Activated CD8-positive, alpha-beta T cell treated with anti-CD3 and anti-CD28 coated beads for 36 hours (primary cell): ENCODE measurements at regions not wholly inside any gene's neighbourhood (a gene's known extent, or its start where the extent isn't known, plus 50 kb on each side); places are given as distances from the start of the nearest gene placed in this dataset.

Source experiments
- ATAC-seq: fragments of 200-7000 bp; cut with Tn5 transposase; one replicate; pipeline ENCODE4 v1.10.0; 2021; ENCODE audit warnings: mild to moderate bottlenecking, moderate library complexity
- CTCF ChIA-PET: fragments of 350-600 bp; sonication (Branson Sonifier 250); formaldehyde crosslinking; loops from one replicate; lab custom pipeline; 2021; ENCODE audit warnings: antibody characterized with exemption; lab: Charles Lee
- POLR2A ChIA-PET: fragments of 350-600 bp; sonication (Branson Sonifier 250); formaldehyde crosslinking; loops from one replicate; lab custom pipeline; 2021; ENCODE audit warnings: antibody characterized with exemption; lab: Charles Lee
- DNase-seq: peaks from one replicate; pipeline ENCODE4 v3.0.0-alpha.2; 2020
- H3K27ac Mint-ChIP-seq: one replicate; pipeline ENCODE4 v1.8.0; 2021; ENCODE audit warnings: mild to moderate bottlenecking, mixed read lengths
- H3K27me3 Mint-ChIP-seq: one replicate; pipeline ENCODE4 v1.8.0; 2021; ENCODE audit warnings: mixed read lengths
- H3K36me3 Mint-ChIP-seq: one replicate; pipeline ENCODE4 v1.8.0; 2021; ENCODE audit warnings: low read depth, mixed read lengths
- H3K4me1 Mint-ChIP-seq: one replicate; pipeline ENCODE4 v1.8.0; 2021; ENCODE audit warnings: low read depth, mixed read lengths
- H3K4me3 Mint-ChIP-seq: one replicate; pipeline ENCODE4 v1.8.0; 2021; ENCODE audit warnings: mild to moderate bottlenecking, moderate library complexity, mixed read lengths
- H3K9me3 Mint-ChIP-seq: one replicate; pipeline ENCODE4 v1.8.0; 2021; ENCODE audit warnings: mixed read lengths
- CTCF ChIP-seq: fragments of 200-600 bp; IDR thresholded peaks from one replicate; pipeline ENCODE4 v1.8.0; 2022; ENCODE audit warnings: antibody characterized with exemption, mild to moderate bottlenecking
- intact Hi-C: fragments of 100-400 bp; cut with micrococcal nuclease; formaldehyde crosslinking; loops from one replicate; pipeline ENCODE4 v1.10.0; 2022

- H3K27ac Mint-ChIP-seq = no peak overlapping the region
- CTCF ChIA-PET = interaction anchor here (0.7 kb wide), 1 partner anchor 18 kb away, joined by 3 read pairs; no protein-coding TSS in a partner anchor
- intact Hi-C loops = no loop called here
- no peaks in the 10 kb centered on the region for H3K27me3 Mint-ChIP-seq
- H3K4me1 Mint-ChIP-seq = no peaks in the 10 kb centered on the region
- POLR2A ChIA-PET = no interaction called here
- no peak for TF ChIP-seq CTCF
- DNase-seq (no peak), ATAC-seq (no peak)
- no peaks in the 10 kb centered on the region for H3K9me3 Mint-ChIP-seq
- no peaks in the 10 kb centered on the region for H3K36me3 Mint-ChIP-seq
- H3K4me3 Mint-ChIP-seq = no peak overlapping the region
These were observed 316.3 kb downstream of the CBLN1 start for GRCh38 chr16:48965386-48965785.

GRCh38 chr16:48963901-48964615 lies 317.6 kb downstream of the CBLN1 start:
- Mint-ChIP-seq H3K4me3 (no peak overlapping the region), H3K36me3 (no peaks in the 10 kb centered on the region), H3K4me1 (no peaks in the 10 kb centered on the region), H3K9me3 (no peaks in the 10 kb centered on the region), H3K27me3 (no peaks in the 10 kb centered on the region), H3K27ac (no peak overlapping the region)
- ATAC-seq (no peak), DNase-seq (no peak)
- ChIA-PET POLR2A (no interaction called here), CTCF (no interaction called here)
- TF ChIP-seq CTCF = no peak
- intact Hi-C loops = no loop called here

- ChIA-PET CTCF (no interaction called here), POLR2A (no interaction called here)
- Mint-ChIP-seq H3K27ac (no peak overlapping the region), H3K27me3 (no peaks in the 10 kb centered on the region), H3K36me3 (no peaks in the 10 kb centered on the region), H3K4me3 (no peak overlapping the region), H3K4me1 (no peaks in the 10 kb centered on the region), H3K9me3 (no peaks in the 10 kb centered on the region)
- no peak for ATAC-seq
- no peak for TF ChIP-seq CTCF
- intact Hi-C loops = no loop called here
- DNase-seq = no peak
These were observed 318.3 kb downstream of the CBLN1 start for GRCh38 chr16:48963306-48963705.

- TF ChIP-seq CTCF = no peak
- no peaks in the 10 kb centered on the region for H3K9me3 Mint-ChIP-seq
- ChIA-PET CTCF (no interaction called here), POLR2A (no interaction called here)
- no peaks in the 10 kb centered on the region for H3K36me3 Mint-ChIP-seq
- no peak overlapping the region for H3K27ac Mint-ChIP-seq
- DNase-seq = no peak
- H3K27me3 Mint-ChIP-seq = no peaks in the 10 kb centered on the region
- no peak overlapping the region for H3K4me3 Mint-ChIP-seq
- no peaks in the 10 kb centered on the region for H3K4me1 Mint-ChIP-seq
- intact Hi-C loops = no loop called here
- no peak for ATAC-seq
These were observed 320.1 kb downstream of the CBLN1 start for GRCh38 chr16:48961546-48961945.

- ChIA-PET POLR2A (no interaction called here), CTCF (no interaction called here)
- no peaks in the 10 kb centered on the region for H3K27me3 Mint-ChIP-seq
- intact Hi-C loops = no loop called here
- TF ChIP-seq CTCF = no peak
- ATAC-seq (no peak), DNase-seq (no peak)
- H3K27ac Mint-ChIP-seq = no peak overlapping the region
- no peaks in the 10 kb centered on the region for H3K4me1 Mint-ChIP-seq
- H3K4me3 Mint-ChIP-seq = no peak overlapping the region
- H3K9me3 Mint-ChIP-seq = no peaks in the 10 kb centered on the region
- no peaks in the 10 kb centered on the region for H3K36me3 Mint-ChIP-seq
These were observed 320.8 kb downstream of the CBLN1 start for GRCh38 chr16:48960830-48961229.
